GM21825 (cell line): ENCODE measurements at regions not wholly inside any gene's neighbourhood (a gene's known extent, or its start where the extent isn't known, plus 50 kb on each side); places are given as distances from the start of the nearest gene placed in this dataset.
A peak's percentile ranks its signal among the peaks of the same experiment; 100 is the strongest.

ENCODE experiments used
- ATAC-seq: cut with Tn5 transposase; IDR thresholded peaks from one replicate; pipeline ENCODE4 v1.9.1; 2021; ENCODE audit warnings: mild to moderate bottlenecking, moderate library complexity; ENCODE audit not compliant: unreplicated experiment

- ATAC-seq, result no peak
Observed at GRCh38 chr2:195413944-195414343, 243.1 kb upstream of the SLC39A10 start.

GRCh38 chr2:195413422-195413821 lies 243.6 kb upstream of the SLC39A10 start:
- ATAC-seq, result no peak

GRCh38 chr2:195411219-195411687 lies 245.8 kb upstream of the SLC39A10 start:
- no peak for ATAC-seq

GRCh38 chr2:195410074-195410671 lies 246.9 kb upstream of the SLC39A10 start:
- peak; percentile 66 for ATAC-seq

GRCh38 chr2:195408811-195409210 lies 248.2 kb upstream of the SLC39A10 start:
- ATAC-seq, result no peak

- ATAC-seq, result no peak
Observed at GRCh38 chr2:195408196-195408595, 248.8 kb upstream of the SLC39A10 start.

GRCh38 chr2:195407783-195408182 lies 249.2 kb upstream of the SLC39A10 start:
- ATAC-seq, result no peak

- no peak for ATAC-seq
Observed at GRCh38 chr2:195406886-195407603, 250.0 kb upstream of the SLC39A10 start.

GRCh38 chr2:195404651-195405050 lies 252.4 kb upstream of the SLC39A10 start:
- ATAC-seq, result no peak

- ATAC-seq, result no peak
Observed at GRCh38 chr2:195396479-195396878, 260.5 kb upstream of the SLC39A10 start.

GRCh38 chr2:195395362-195395761 lies 261.7 kb upstream of the SLC39A10 start:
- no peak for ATAC-seq

GRCh38 chr2:195392446-195393336 lies 264.3 kb upstream of the SLC39A10 start:
- ATAC-seq, result peak; percentile 59

- ATAC-seq, result no peak
Observed at GRCh38 chr2:195390686-195391321, 266.2 kb upstream of the SLC39A10 start.

- ATAC-seq, result no peak
Observed at GRCh38 chr2:195388028-195388427, 269.0 kb upstream of the SLC39A10 start.

- no peak for ATAC-seq
Observed at GRCh38 chr2:195382186-195382585, 274.8 kb upstream of the SLC39A10 start.

- no peak for ATAC-seq
Observed at GRCh38 chr2:195370167-195370943, 286.7 kb upstream of the SLC39A10 start.

GRCh38 chr2:195369218-195369587 lies 287.8 kb upstream of the SLC39A10 start:
- ATAC-seq, result no peak

- no peak for ATAC-seq
Observed at GRCh38 chr2:195368249-195369217, 288.5 kb upstream of the SLC39A10 start.

- ATAC-seq, result no peak
Observed at GRCh38 chr2:195367809-195368208, 289.2 kb upstream of the SLC39A10 start.
